ENCODE measurements at regions not wholly inside any gene's neighbourhood (a gene's known extent, or its start where the extent isn't known, plus 50 kb on each side); places are given as distances from the start of the nearest gene placed in this dataset.

- Histone ChIP-seq H3K79me1 (ENCODE audit: insufficient read depth, low read depth, low read length, poor library complexity, severe bottlenecking) (no peaks in the 10 kb centered on the region), H3K18ac (ENCODE audit: insufficient read length, low read depth, low read length) (no peak overlapping the region), H3K4ac (ENCODE audit: low read depth, low read length) (no peak overlapping the region), H2AFZ (ENCODE audit: low read length) (no peak overlapping the region), H3K14ac (ENCODE audit: insufficient read depth, low read length) (no peak overlapping the region), H2BK5ac (ENCODE audit: insufficient read length, low read length) (no peak overlapping the region), H4K20me1 (ENCODE audit: control insufficient read depth, insufficient read depth, insufficient read length) (no peaks in the 10 kb centered on the region), H2BK15ac (ENCODE audit: low read depth, low read length) (no peak overlapping the region), H3K9me3 (ENCODE audit: control insufficient read depth, low read depth, low read length) (no peaks in the 10 kb centered on the region), H3K9ac (ENCODE audit: extremely low read depth, insufficient read length, low read length) (no peak overlapping the region), H3T11ph (ENCODE audit: low read length) (no peak overlapping the region), H3K79me2 (ENCODE audit: insufficient read depth, low read length) (no peaks in the 10 kb centered on the region), H2BK12ac (ENCODE audit: insufficient read length, low read depth, low read length) (no peak overlapping the region), H2BK120ac (ENCODE audit: low read depth, low read length, poor library complexity, severe bottlenecking) (no peak overlapping the region), H3K27me3 (ENCODE audit: insufficient read depth, low read length) (no peaks in the 10 kb centered on the region), H3K56ac (ENCODE audit: insufficient read length, low read depth, low read length) (no peak overlapping the region), H4K5ac (ENCODE audit: insufficient read length, low read depth, low read length) (no peak overlapping the region), H2BK20ac (ENCODE audit: low read depth, low read length, poor library complexity, severe bottlenecking) (no peak overlapping the region), H3K4me2 (ENCODE audit: insufficient read depth, insufficient read length, low read length) (no peak overlapping the region), H3K23me2 (ENCODE audit: insufficient read length, low read depth, low read length, poor library complexity, severe bottlenecking) (no peaks in the 10 kb centered on the region), H4K91ac (ENCODE audit: insufficient read length, low read depth, low read length) (no peak overlapping the region), H3K23ac (ENCODE audit: insufficient read length, low read depth, low read length) (no peak overlapping the region), H4K8ac (replicated peaks; ENCODE audit: insufficient read length, low read depth, low read length) (no peak overlapping the region), H3K4me1 (ENCODE audit: insufficient read depth, low read length) (no peaks in the 10 kb centered on the region; the same call in 1 of the 2 replicates), H3K27ac (ENCODE audit: insufficient read length, low read depth, low read length) (no peak overlapping the region), H2AK5ac (ENCODE audit: insufficient read length, low read length) (no peak overlapping the region)
- Mint-ChIP-seq H3K27ac (no peak overlapping the region), H3K4me1 (peaks cover 27 to 36% of the 10 kb centered on the region in 2 experiments), H3K27me3 (ENCODE audit: low read depth) (peaks cover 12% of the 10 kb centered on the region), H3K9me3 (0 out of 5 replicates have a peak, but pooled peaks cover 0 to 3% of the 10 kb centered on the region in 2 experiments), H3K36me3 (ENCODE audit: insufficient read depth in 1 of 3, low read depth in 3 of 3) (no peaks in the 10 kb centered on the region; a peak in 1 of 7 replicates), H3K4me3 (no peak overlapping the region)
- TF ChIP-seq CTCF (conservative IDR thresholded peaks at IDR 0.05) = no peak
- no peak for DNase-seq
Observed at GRCh38 chr15:70150405-70150747, 52.7 kb upstream of the TLE3 start.
